ENCODE measurements at regions not wholly inside any gene's neighbourhood (a gene's known extent, or its start where the extent isn't known, plus 50 kb on each side); places are given as distances from the start of the nearest gene placed in this dataset.

DNA sequence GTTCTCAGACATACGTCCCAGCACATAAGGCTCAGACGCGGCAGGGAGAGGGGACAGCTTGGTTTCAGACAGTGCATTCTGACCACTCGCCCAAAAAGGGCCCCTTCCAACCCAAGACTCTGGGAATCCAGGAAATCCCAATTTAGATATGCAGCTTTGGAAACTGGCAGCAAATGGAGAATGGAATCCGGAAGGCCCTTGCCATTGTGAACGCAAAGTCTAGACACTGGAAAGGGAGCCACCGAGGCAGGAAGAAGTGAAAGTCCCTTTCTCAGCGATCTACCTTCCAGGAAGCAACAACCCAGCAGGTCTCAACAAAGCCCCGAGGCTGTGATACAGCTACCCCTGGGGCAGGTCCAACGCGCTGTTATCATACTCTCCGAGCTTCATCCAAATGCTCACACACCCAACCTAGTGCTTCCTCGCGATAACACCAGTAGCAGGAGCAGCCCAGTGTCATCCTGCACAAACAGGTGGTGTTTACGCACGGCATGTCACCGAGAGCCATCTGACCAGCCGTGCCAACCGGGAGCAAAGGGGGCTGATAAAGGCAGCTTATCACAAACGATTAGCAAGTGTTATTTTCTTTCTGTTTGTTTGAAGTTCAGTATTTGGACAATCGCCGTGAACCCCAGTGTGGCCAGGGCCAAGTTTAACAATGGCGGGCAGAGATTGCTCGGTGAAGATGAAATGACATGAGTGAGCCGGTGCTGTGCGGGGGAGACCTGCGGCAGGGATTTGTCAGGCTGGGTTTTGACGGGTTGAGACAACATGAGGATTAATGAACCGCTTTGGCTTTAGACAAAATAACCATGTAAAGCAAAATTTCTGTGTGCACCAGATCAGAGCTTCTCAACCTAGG lies 240.6 kb downstream of the FOXL1 start:
- TF ChIP-seq, protein P1, sequence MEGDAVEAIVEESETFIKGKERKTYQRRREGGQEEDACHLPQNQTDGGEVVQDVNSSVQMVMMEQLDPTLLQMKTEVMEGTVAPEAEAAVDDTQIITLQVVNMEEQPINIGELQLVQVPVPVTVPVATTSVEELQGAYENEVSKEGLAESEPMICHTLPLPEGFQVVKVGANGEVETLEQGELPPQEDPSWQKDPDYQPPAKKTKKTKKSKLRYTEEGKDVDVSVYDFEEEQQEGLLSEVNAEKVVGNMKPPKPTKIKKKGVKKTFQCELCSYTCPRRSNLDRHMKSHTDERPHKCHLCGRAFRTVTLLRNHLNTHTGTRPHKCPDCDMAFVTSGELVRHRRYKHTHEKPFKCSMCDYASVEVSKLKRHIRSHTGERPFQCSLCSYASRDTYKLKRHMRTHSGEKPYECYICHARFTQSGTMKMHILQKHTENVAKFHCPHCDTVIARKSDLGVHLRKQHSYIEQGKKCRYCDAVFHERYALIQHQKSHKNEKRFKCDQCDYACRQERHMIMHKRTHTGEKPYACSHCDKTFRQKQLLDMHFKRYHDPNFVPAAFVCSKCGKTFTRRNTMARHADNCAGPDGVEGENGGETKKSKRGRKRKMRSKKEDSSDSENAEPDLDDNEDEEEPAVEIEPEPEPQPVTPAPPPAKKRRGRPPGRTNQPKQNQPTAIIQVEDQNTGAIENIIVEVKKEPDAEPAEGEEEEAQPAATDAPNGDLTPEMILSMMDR (IDR thresholded peaks at IDR 0.05; ENCODE audit: unreplicated experiment), result no peak
- Mint-ChIP-seq H3K9me3 (ENCODE audit: unreplicated experiment) (no peaks in the 10 kb centered on the region), H3K4me3 (ENCODE audit: unreplicated experiment) (no peak overlapping the region), H3K36me3 (ENCODE audit: low read depth, unreplicated experiment) (no peaks in the 10 kb centered on the region), H3K27me3 (ENCODE audit: unreplicated experiment) (peaks cover 2% of the 10 kb centered on the region), H3K27ac (ENCODE audit: unreplicated experiment) (no peak overlapping the region), H3K4me1 (ENCODE audit: unreplicated experiment) (peaks cover 7% of the 10 kb centered on the region)
- DNase-seq (ENCODE audit: low spot score), result no peak

DNA sequence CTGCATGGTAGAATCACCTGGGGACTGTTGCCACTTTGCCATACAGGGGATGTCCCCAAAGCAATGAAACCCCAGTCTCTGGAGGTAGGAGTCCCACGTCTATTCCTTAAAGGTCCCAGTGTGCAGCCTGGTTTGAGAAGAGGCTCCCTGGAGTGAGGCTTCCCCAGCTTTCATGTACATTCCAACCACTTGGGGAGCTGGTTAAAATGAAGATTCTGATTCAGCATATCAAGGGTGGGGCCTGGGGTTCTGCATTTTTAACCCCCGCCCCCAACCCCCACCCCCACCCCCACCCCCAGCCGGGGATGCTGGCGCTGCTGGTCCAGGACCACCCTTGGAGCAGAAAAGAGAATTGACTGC lies 241.2 kb downstream of the FOXL1 start:
- no peak for DNase-seq (ENCODE audit: low spot score)
- H3K4me1 Mint-ChIP-seq (ENCODE audit: unreplicated experiment), result peaks cover 7% of the 10 kb centered on the region
- H3K36me3 Mint-ChIP-seq (ENCODE audit: low read depth, unreplicated experiment), result no peaks in the 10 kb centered on the region
- H3K9me3 Mint-ChIP-seq (ENCODE audit: unreplicated experiment), result no peaks in the 10 kb centered on the region
- H3K27ac Mint-ChIP-seq (ENCODE audit: unreplicated experiment), result no peak overlapping the region
- no peak overlapping the region for H3K4me3 Mint-ChIP-seq (ENCODE audit: unreplicated experiment)
- peaks cover 2% of the 10 kb centered on the region for H3K27me3 Mint-ChIP-seq (ENCODE audit: unreplicated experiment)
- TF ChIP-seq, protein P1 (IDR thresholded peaks at IDR 0.05; ENCODE audit: unreplicated experiment), result no peak

DNA sequence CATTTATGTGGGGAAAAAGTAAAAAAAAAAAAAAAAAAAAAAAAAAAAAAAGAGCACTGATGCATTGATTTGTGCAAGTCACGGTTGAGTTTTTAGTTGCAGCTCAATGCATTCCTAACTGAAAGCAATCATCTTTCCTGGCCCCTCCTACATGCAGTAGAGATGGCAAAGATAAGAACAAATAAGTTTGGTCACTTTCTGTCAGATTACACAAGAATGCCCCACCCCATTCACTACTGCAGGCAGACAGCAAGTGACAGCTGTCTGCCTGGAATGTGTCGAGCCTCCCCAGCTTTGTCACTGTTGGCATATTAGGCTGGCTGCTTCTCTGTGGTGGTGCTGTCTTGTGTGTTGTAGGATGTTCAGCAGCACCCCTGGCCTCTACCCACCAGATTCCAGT lies 243.5 kb downstream of the FOXL1 start:
- TF ChIP-seq, protein P1 (IDR thresholded peaks at IDR 0.05; ENCODE audit: unreplicated experiment), result no peak
- Mint-ChIP-seq H3K4me1 (ENCODE audit: unreplicated experiment) (peaks cover 19% of the 10 kb centered on the region), H3K27me3 (ENCODE audit: unreplicated experiment) (peaks cover 2% of the 10 kb centered on the region), H3K27ac (ENCODE audit: unreplicated experiment) (no peak overlapping the region), H3K36me3 (ENCODE audit: low read depth, unreplicated experiment) (no peaks in the 10 kb centered on the region), H3K4me3 (ENCODE audit: unreplicated experiment) (no peak overlapping the region), H3K9me3 (ENCODE audit: unreplicated experiment) (no peaks in the 10 kb centered on the region)
- no peak for DNase-seq (ENCODE audit: low spot score)

DNA sequence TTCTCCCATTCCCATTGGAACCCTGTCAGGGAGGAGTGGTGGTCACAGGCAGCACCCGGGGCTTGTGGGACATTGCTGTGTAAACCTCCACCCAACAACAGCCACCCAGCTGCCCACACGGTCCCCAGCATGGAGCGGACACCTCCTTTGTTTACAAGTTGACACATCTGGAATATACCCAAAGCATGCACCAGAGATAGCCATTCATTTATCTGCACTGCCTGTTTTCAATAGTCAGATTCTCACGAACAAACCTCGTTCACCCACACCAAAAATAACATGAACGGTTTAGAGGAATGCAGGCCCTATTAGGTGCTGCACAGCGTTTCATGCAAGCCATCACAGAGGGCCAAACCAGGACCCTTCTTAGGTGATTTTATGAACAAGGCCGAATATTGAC lies 244.8 kb downstream of the FOXL1 start:
- Mint-ChIP-seq H3K4me1 (ENCODE audit: unreplicated experiment) (peaks cover 28% of the 10 kb centered on the region), H3K27ac (ENCODE audit: unreplicated experiment) (no peak overlapping the region)

More for the DNA sequence above, 244.8 kb downstream of the FOXL1 start:
- DNase-seq (ENCODE audit: low spot score), result no peak
- no peak overlapping the region for H3K4me3 Mint-ChIP-seq (ENCODE audit: unreplicated experiment)
- H3K27me3 Mint-ChIP-seq (ENCODE audit: unreplicated experiment), result peaks cover 2% of the 10 kb centered on the region
- H3K9me3 Mint-ChIP-seq (ENCODE audit: unreplicated experiment), result no peaks in the 10 kb centered on the region
- TF ChIP-seq, protein P1 (IDR thresholded peaks at IDR 0.05; ENCODE audit: unreplicated experiment), result no peak
- no peaks in the 10 kb centered on the region for H3K36me3 Mint-ChIP-seq (ENCODE audit: low read depth, unreplicated experiment)

Data from endothelial cell (in vitro differentiated cells).